ENCODE measurements at regions not wholly inside any gene's neighbourhood (a gene's known extent, or its start where the extent isn't known, plus 50 kb on each side); places are given as distances from the start of the nearest gene placed in this dataset.

- H3K27me3 ChIP-seq, result no peaks in the 10 kb centered on the region
- no peak overlapping the region for H3K27ac ChIP-seq
- no peaks in the 10 kb centered on the region for H3K36me3 ChIP-seq
- H3K4me3 ChIP-seq, result no peak overlapping the region
- H3K4me1 ChIP-seq, result no peaks in the 10 kb centered on the region
- DNase-seq, result no peak
- no peaks in the 10 kb centered on the region for H3K9me3 ChIP-seq
- intact Hi-C loops (cut with DNase I; ENCODE audit: low total_unique reads), result no loop called here
- TF ChIP-seq, protein P1, sequence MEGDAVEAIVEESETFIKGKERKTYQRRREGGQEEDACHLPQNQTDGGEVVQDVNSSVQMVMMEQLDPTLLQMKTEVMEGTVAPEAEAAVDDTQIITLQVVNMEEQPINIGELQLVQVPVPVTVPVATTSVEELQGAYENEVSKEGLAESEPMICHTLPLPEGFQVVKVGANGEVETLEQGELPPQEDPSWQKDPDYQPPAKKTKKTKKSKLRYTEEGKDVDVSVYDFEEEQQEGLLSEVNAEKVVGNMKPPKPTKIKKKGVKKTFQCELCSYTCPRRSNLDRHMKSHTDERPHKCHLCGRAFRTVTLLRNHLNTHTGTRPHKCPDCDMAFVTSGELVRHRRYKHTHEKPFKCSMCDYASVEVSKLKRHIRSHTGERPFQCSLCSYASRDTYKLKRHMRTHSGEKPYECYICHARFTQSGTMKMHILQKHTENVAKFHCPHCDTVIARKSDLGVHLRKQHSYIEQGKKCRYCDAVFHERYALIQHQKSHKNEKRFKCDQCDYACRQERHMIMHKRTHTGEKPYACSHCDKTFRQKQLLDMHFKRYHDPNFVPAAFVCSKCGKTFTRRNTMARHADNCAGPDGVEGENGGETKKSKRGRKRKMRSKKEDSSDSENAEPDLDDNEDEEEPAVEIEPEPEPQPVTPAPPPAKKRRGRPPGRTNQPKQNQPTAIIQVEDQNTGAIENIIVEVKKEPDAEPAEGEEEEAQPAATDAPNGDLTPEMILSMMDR (IDR thresholded peaks at IDR 0.05), result no peak
- TF ChIP-seq POLR2A (IDR thresholded peaks at IDR 0.05), result no peak
Observed at GRCh38 chr20:41925476-41925875, 307.3 kb upstream of the CHD6 start.

DNA sequence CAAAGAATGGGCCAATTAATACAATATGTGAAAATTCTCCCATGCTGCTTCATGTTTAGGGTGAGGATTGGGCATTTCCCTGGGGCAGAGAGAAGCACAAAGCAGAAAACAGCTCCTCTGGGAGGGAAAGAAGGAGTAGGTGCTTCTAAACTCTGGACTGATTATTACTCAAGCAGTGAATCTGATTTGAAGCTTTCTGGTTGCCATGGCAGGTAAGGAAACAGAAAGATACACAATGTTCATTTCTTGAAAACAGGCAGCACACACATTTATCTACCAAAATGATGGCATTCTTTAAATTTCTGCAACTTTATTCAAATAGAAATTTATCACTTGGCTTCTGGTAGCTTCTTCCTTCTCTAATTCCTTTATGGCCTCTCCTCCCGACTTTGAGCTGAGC is 305.4 kb upstream of the CHD6 start:
- Histone ChIP-seq H3K4me1 (no peaks in the 10 kb centered on the region), H3K4me3 (no peak overlapping the region), H3K27ac (no peak overlapping the region), H3K9me3 (no peaks in the 10 kb centered on the region), H3K36me3 (no peaks in the 10 kb centered on the region), H3K27me3 (no peaks in the 10 kb centered on the region)
- no peak for DNase-seq
- intact Hi-C loops (cut with DNase I; ENCODE audit: low total_unique reads), result no loop called here
- TF ChIP-seq, protein P1 (IDR thresholded peaks at IDR 0.05), result no peak
- TF ChIP-seq POLR2A (IDR thresholded peaks at IDR 0.05), result no peak

DNA sequence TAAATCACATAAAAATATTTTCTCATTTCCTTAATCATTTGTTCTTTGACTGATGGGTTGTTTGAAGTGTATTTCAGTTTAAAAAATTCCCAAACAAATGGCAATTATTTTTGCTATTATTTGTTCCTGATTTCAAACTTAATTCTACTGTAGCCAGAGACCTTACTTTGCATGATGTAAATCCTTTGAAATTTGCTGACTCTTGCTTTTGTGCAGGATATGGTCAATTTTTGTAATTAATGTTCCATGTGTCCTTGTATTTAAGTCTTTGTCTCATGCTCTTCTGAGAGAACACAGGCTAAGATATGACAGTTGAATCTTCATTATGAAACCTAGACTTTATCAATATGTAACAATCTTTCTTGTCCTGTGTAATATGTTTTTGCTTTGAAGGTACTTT is 295.0 kb upstream of the CHD6 start:
- no peaks in the 10 kb centered on the region for H3K36me3 ChIP-seq

DNA sequence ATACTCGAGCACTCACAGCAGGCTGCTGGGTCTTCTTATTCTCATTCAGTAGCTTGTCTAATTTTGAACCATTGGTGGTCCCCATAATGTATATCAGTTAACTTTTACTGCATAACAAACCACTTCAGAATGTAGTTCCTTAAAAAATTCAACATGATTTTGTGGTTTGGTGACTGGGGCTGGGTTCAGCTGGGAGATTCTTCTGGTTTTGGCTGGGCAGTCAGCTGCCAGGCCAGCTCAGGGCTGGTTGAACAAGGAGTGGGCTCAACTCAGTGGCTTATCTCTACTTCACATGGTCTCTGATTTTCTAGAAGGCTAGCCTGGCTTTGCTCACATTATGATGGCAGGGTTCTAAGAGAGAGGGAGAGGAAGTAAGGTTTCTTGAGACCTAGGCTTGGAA is 292.4 kb upstream of the CHD6 start:
- Histone ChIP-seq H3K36me3 (no peaks in the 10 kb centered on the region), H3K9me3 (no peaks in the 10 kb centered on the region), H3K4me1 (no peaks in the 10 kb centered on the region), H3K27me3 (no peaks in the 10 kb centered on the region), H3K27ac (no peak overlapping the region), H3K4me3 (no peak overlapping the region)
- no peak for TF ChIP-seq POLR2A (IDR thresholded peaks at IDR 0.05)
- TF ChIP-seq, protein P1 (IDR thresholded peaks at IDR 0.05), result no peak
- DNase-seq, result no peak
- intact Hi-C loops (cut with DNase I; ENCODE audit: low total_unique reads), result no loop called here

More for the DNA sequence above, 295.0 kb upstream of the CHD6 start:
- no peaks in the 10 kb centered on the region for H3K4me1 ChIP-seq
- H3K27me3 ChIP-seq, result no peaks in the 10 kb centered on the region
- intact Hi-C loops (cut with DNase I; ENCODE audit: low total_unique reads), result no loop called here
- TF ChIP-seq POLR2A (IDR thresholded peaks at IDR 0.05), result no peak
- TF ChIP-seq, protein P1 (IDR thresholded peaks at IDR 0.05), result no peak
- H3K4me3 ChIP-seq, result no peak overlapping the region
- no peak overlapping the region for H3K27ac ChIP-seq
- no peak for DNase-seq
- no peaks in the 10 kb centered on the region for H3K9me3 ChIP-seq

GRCh38 chr20:41905199-41905598 is 287.0 kb upstream of the CHD6 start:
- DNase-seq, result no peak
- Histone ChIP-seq H3K4me1 (no peaks in the 10 kb centered on the region), H3K9me3 (no peaks in the 10 kb centered on the region), H3K36me3 (no peaks in the 10 kb centered on the region), H3K27me3 (no peaks in the 10 kb centered on the region), H3K27ac (no peak overlapping the region), H3K4me3 (no peak overlapping the region)
- intact Hi-C loops (cut with DNase I; ENCODE audit: low total_unique reads), result no loop called here
- no peak for TF ChIP-seq POLR2A (IDR thresholded peaks at IDR 0.05)
- TF ChIP-seq, protein P1 (IDR thresholded peaks at IDR 0.05), result no peak

Data from uterus (tissue), 3 donors.